Ramos (cell line): ENCODE measurements at regions not wholly inside any gene's neighbourhood (a gene's known extent, or its start where the extent isn't known, plus 50 kb on each side); places are given as distances from the start of the nearest gene placed in this dataset.
"Not testable (repeated sequence)": the region's sequence is repeated elsewhere in the genome, so short reads cannot be mapped to it uniquely, and the experiment has no call there.

ENCODE experiments used
- in situ Hi-C: fragments of 300-500 bp; cut with MboI; formaldehyde crosslinking; loops from one replicate; pipeline ENCODE4 v1.14.3; 2022; ENCODE audit warnings: low sequenced_read_pairs; ENCODE audit not compliant: unreplicated experiment

DNA sequence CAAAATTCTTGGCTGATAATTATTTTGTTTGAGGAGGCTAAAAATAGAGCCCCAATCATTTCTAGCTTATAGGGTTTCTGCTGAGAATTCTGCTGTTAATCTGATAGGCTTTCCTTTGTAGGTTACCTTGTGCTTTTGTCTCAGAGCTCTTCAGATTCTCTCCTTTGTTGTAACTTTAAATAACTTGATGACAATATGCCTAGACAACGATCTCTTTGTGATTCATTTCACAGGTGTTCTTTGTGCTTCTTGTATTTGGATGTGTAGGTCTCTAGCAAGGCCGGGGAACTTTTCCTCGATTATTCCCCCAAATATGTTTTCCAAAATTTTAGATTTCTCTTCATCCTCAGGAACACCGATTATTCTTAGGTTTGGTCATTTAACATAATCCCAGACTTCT is 376.5 kb upstream of the MAN1A1 start:
- in situ Hi-C loops = no loop called here

DNA sequence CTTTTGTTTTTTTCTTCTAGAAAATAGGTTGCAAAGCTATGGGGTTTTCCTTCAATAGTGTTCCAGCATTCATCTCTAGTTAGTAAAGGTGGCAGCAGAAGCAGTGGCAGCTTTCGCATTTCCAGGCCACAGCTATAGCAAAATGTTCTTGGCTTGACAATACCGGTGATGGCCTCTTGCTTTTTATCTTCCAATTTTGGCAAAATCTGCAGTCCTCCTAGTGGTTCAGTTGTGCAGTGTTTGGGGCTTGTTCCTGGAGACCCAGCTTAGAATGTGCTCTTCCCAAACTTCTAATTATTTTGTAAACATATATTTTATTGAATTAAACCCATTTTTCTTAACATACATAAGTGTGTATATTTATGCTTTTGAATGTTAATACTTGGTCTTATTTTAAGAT is 370.6 kb upstream of the MAN1A1 start:
- in situ Hi-C loops = no loop called here

DNA sequence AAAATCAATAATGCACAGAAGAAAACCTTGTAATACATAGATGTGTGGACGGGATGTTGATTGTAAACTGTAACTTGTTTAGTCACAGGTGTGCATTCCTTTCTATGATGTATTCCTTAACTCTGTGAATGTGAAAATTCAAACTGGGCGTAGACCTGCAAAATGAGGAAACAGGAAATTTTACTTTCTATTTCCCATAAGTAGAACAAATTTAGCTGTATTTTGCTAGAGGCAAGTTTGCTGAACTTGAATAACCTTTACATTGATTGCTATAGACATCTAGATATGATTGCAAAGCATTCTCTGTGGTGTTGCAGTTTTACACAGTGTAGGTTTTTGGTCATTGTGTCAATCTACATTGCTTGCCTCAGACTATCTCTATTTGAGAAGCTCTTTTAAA is 368.4 kb upstream of the MAN1A1 start:
- in situ Hi-C loops = no loop called here

DNA sequence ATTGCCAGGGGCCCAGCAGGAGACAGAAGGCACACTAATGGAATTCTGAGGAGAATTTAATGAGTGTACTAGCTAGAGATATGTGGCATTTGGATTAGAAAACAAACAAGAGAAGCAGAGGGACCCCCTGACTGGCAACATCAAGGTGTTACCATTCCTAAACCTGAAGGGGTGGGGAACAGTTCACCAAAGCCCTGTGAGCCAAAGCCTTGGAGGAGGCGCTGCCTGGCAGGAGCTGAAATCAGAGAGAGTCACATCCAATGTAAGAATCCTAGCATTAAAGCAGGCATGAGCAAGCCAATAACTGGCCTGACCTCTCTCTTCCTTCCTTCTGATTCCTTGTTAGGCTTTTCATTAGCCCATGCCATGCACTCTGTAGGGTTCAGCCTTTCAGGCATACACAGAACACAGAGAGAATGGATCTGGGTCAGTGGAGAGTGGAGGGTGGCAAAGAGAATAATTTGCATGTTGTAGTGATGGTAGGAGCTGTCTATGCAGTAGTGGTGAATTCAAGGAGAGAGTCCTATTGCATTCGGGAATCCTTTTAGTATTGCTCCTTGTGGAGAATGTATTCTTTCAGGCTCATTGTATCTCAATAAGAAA is 367.2 kb upstream of the MAN1A1 start:
- in situ Hi-C loops = no loop called here

DNA sequence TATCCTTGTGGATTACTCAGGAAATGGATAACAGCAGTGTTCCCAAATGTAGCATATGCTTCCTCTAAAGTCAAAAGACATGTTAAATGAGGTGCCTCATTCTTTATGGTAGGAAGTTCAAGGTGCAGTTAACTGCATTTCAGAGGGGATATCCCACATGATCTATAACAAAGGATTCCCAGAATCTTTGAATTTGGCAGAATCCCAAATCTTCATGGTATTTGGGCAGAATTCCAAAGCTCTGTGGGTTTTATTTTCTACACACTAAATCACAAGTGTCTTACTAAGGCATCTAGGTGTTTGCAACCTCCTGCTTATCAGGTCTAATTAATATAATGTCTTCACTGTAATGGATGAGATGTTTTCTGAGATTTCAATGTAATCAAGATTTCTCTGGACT is 364.3 kb upstream of the MAN1A1 start:
- in situ Hi-C loops = no loop called here

DNA sequence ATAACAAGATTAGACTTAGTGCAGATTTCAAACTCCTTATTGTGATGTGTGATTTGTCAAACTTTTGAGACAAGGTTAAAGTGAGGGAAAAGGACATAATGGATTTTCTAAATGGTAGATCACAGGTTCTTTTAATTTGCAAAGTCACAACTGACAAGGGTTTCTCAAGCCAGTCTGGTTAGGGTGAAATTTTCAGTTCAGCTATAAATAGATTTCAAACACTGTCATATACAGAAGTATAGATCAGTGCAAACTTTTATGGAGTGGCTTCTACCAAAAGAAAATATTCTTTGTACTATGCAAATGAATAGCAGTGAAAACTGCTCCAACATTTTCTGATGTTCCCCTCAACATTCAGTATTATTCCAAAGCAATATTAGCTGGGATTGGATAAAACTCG is 337.1 kb upstream of the MAN1A1 start:
- in situ Hi-C loops = no loop called here

DNA sequence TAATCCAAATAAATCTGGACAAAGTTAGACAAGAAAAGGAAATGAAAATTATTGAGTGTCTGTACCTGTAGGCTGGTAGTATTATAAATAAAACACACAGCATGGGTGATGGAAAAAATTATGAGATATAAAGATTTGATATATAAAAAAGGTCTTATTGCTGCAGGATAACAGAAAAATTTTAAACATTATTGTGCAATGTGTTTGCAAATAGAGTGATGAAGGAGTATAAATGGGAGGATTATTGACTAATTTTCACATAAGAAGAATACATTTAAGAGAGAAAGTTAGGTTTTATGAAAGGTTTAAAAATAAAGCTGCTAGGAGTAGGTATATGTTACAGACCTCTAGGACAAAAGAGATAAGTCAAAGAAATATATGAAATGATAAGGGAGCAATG is 336.7 kb upstream of the MAN1A1 start:
- in situ Hi-C loops = no loop called here

DNA sequence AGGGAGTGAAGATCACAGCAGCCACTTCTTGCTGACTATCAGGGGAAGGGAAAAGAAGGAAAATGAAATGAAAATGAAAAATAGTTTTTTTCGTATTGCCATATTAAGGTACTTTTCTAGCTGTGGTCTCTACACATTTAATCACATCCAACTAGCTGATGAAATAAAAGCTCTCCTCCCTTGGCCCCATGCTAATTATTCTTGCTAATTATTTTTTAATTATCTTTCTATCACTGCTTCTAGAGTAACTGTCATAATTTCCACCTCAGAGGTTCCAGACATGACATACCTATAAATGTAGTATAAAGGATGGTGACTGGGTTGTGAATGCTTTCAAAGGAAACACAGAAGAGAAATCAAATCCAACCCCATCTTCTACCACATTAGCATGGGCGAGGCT is 334.1 kb upstream of the MAN1A1 start:
- in situ Hi-C loops = no loop called here

DNA sequence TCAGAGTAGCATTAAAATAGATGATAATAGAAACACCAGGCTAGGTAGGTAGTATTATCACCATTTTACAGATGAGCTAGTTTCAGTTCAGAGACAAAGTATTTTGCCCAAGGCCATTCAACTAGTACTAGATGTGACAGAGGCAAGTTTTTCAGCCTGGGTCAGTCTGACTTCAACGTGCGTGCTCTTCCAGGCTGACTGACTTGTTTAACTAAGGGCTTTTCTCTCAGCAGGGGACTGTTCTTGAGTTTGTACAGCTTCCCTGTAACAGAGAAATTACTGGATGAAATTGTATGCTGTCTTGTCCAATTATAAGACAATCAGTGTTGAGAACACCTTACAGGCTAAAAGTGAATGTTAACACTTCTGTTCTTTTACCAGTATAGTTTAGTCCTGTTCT is 333.5 kb upstream of the MAN1A1 start:
- in situ Hi-C loops = no loop called here

DNA sequence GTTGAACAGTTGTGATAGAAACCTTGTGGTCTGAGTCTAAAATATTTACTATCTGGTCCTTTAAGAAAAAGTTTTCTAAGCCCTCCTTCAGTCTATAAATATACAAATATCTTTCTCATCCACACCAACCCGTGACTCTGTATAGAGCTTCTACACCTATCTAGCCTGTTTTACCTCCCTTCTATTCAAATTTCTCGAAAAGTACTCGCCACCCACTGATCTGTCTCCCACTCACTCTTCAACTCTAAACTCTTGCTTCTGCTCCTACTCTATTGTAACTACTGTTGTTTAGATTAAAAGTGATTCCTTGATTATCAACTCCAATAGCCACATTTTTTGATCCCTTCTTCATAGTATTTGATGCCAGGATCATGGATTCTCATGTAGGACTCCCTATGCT is 329.4 kb upstream of the MAN1A1 start:
- in situ Hi-C loops = no loop called here

DNA sequence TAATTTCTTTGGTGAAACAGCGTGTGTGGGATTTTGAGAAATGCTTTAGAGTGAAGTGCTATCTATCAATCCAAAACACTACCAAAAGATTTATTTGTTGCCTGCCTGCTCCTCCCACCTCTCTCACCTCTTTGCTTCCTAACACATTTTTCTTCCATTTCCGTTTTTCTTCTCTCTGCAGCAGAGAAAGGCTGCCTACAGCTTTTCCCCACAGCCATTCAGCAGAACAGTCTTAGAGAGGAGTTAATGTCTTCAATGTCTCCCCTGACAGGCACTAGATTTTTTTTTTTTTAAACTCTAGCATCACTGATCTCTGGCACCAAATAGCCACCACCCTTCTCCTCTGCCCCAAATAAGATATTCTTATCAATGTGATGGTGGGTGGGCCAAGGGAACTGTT is 327.8 kb upstream of the MAN1A1 start:
- in situ Hi-C loops = no loop called here

DNA sequence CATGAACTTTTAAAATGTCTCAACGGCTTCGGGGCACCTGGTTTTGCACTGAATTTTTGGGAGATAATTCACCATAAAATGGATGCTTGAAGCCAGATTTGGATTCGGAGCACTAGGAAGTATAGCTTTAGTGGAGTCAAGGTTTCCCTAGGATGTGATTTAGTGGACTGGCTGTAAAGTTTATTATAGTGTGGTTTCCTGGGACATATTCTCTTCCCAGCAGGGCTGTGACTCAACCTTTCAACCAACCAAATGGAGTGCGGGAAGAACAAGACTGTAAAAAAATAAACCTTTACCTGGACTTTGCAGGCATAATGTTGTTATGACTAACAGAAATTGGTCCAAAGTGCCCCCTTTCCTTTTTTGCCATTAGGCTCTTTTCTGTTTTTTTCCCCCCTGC is 327.4 kb upstream of the MAN1A1 start:
- in situ Hi-C loops = no loop called here

DNA sequence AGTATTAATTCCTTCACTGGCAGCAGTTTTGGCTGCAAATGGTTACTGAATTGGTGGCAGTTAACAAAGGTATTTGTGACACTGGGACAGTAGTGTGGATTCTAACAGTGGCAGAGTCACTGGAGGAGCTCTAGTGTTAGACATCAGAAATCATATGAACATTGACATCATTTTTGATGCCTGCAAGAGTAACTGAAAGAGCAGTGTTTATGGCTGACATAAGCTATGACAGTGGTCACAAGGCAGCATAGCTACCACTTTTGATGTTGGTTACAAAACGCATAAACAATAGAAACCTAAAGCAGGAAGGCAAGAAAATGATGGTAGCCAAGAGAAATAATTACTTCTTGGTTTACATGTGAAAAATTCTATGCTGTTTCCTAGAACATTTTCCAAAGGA is 326.7 kb upstream of the MAN1A1 start:
- in situ Hi-C loops = no loop called here

DNA sequence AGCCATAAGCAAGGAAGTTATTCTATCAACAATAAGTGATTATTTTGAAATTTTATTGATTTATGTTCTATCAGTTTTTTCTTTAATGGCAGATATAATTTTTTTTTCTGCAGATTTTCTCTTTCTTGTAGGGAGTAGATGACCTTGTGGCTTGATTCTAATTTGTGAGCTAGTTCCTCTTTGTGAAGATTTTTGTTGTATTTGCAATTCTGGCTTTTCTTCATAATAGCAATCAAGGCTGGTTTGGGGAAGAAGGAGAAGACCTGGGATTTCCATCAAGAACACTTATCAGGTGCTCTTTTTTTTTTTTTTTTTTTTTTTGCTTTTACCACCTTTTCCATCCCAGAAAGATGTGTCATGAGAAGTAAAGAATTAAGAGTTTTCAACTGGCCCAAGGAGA is 324.2 kb upstream of the MAN1A1 start:
- in situ Hi-C loops = no loop called here

DNA sequence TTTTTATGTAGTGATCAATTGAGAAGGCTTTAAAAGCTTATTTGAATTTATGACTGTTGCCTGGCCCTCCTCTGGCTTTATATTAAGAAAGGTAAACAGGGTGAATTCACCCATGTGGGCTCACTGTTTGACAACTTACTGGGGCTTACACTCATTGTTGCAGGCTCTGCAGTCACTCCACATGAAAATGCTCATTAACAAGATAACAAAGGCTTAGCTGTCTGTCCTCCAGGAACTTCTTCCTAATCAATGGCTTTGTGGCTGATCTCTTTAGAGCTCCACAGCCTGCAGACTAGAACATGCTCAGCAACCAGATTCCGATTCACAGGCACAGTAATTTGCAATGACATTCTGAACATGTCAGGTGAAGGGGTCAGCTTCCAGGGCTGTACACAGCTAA is 323.2 kb upstream of the MAN1A1 start:
- in situ Hi-C loops = no loop called here

DNA sequence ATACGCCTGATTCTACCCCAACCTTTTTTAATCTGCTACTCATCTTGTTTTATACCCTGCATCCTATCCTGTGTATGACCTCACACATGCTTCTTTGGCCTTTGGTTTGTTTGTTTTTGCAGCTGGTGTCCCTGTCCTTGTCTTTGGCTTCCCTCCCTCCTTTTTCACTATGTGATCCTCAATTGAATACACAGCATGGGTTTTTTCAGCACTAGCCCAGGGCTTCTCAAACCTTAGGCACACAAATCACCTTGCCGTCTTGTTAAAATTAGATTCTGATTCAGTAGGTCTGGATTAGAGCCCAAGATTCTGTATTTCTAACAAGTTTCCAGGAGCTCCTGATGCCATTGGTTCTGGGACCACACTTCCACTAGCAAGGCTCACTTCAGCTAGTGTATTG is 321.5 kb upstream of the MAN1A1 start:
- in situ Hi-C loops = no loop called here

DNA sequence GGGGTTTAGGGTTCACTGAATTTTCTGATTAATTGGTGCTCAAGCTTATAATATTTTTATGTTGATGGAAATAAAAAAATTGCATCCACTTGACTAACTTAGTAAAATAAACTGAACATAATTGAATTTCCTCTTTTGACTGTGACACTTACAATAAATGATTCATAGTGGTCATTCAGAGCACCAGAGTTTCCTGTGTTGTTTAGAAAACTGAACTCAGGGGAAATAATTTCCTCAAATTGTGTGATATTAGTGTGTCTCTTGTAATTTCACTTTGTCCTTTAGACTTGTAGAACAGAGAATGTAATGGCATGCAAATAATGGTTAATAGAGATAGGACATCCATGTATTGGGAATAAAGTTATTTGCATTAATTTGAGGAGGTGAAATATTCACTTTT is 319.7 kb upstream of the MAN1A1 start:
- in situ Hi-C loops = no loop called here

DNA sequence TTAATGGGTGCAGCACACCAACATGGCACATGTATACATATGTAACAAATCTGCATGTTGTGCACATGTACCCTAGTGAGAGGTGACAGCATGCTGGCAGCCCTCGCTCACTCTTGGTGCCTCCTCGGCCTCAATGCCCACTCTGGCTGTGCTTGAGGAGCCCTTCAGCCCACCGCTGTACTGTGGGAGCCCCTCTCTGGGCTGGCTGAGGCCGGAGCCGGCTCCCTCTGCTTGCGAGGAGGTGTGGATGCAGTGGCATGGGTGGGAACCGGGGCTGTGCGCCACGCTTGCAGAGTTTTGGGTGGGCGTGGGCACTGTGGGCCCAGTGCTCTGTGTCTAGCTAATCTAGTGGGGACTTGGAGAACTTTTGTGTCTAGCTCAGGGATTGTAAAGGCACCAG is 315.9 kb upstream of the MAN1A1 start:
- in situ Hi-C loops = not testable (repeated sequence)

DNA sequence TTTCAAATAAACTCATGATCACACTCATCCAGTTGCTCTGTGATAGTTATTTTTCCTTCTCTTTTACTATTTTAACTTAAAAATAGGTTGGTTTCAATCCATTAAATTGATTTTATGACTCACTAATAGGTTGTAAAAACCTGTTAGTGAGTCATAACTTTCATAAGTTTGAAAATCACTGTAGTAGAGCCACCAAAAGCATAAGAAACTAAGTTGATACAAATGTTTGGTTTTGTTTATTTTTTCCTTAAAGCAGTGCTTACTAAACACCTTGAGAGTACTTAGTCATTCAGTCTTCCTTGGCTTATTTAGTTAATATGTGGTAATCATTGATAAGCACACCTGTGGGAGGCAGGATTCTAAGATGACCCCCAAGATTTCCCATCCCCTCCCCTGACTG is 312.1 kb upstream of the MAN1A1 start:
- in situ Hi-C loops = no loop called here

DNA sequence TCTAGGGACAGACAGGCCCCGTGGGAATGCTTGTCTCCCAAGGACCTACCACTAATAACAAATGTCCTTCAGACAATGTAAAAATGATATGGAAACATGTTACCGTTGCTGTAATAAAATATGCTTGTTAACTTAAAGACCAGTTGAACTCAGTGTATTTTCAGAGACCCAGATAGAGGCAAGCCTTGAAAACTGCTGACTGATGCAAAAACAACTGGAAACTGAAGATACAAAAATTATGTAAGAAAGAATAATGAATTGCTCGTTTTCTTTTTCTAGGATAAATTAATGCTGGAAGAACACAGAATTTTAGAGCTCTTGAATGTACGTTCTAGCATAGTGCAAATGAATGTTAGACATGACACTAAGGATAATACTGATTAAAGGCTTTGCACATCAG is 311.5 kb upstream of the MAN1A1 start:
- in situ Hi-C loops = no loop called here

DNA sequence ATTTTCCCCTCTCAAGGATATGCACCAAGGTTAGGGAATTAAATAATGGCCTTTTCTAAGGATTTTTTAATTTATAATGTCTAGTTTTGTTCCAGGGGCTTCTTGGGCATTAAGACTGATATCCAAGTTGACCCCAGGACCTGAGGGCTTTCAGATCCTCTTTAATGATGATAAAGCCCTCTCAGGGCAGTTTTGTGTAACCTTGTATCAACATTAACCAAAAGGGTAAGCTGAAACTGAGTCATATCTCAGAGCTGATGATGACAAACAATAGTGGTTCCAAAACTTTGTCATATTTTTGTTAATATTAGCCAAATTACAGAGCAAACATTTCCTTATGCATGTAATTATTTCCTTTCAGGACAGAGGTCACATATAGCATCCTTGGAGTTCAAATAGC is 309.4 kb upstream of the MAN1A1 start:
- in situ Hi-C loops = no loop called here

DNA sequence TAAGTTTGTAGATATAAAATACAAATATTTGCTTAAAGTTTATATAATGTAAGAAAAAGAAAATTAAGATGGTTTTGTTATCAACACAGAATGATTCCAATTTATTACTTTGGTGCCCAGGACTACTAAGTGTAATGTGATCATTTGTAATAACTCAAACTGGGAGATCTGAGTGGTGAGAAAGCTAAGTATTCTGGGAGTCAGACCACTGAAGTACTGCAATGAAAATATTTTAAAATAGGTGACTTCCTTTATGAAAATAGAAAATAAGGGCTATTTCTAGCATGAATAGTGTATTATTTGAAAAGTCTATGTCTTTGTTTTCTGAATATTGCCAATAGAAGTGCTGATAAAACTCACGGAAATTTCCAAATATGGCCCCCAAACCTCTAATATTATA is 305.6 kb upstream of the MAN1A1 start:
- in situ Hi-C loops = no loop called here

DNA sequence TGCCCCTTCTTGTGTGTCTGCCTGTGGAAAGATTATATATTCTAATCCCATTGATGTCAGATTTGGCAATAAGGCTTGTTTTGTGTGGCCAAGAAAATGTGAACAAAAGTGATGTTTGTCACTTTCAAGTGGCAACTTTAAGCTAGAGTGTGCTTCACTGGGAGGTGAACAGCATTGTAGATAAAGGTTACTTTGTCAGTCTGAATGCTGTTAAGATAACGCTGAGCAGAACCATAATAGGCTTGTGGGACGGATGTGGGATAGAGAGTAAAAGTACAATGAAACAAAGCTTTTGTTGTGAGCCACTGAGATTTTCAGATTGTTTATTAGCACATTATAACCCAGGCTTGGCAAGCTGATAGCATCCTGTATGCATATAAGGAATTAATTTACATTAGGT is 303.8 kb upstream of the MAN1A1 start:
- in situ Hi-C loops = no loop called here
